ENCODE measurements at regions not wholly inside any gene's neighbourhood (a gene's known extent, or its start where the extent isn't known, plus 50 kb on each side); places are given as distances from the start of the nearest gene placed in this dataset.

DNA sequence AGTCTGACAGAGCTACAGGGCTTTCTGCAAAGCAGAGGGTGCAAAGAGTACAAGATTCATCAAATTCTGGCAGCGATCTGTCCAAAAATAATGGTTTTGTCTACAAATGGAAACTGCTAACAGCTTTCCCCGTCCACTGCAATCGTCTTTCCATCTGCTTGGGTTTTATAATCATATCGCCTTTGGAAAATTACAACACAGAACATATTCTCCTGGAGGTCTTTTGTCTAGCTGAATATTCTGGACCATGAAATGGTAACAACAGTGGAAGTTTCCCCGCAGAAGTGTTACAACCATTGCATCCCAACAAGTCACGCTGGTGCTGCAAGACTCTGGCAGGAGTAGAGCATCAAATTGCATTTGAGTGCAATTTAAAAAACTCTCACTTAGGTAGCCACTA, 101.2 kb upstream of the BOD1L1 start:
- no peak for TF ChIP-seq EZH2 (IDR thresholded peaks at IDR 0.05; ENCODE audit: low read length)
- TF ChIP-seq, protein P1, sequence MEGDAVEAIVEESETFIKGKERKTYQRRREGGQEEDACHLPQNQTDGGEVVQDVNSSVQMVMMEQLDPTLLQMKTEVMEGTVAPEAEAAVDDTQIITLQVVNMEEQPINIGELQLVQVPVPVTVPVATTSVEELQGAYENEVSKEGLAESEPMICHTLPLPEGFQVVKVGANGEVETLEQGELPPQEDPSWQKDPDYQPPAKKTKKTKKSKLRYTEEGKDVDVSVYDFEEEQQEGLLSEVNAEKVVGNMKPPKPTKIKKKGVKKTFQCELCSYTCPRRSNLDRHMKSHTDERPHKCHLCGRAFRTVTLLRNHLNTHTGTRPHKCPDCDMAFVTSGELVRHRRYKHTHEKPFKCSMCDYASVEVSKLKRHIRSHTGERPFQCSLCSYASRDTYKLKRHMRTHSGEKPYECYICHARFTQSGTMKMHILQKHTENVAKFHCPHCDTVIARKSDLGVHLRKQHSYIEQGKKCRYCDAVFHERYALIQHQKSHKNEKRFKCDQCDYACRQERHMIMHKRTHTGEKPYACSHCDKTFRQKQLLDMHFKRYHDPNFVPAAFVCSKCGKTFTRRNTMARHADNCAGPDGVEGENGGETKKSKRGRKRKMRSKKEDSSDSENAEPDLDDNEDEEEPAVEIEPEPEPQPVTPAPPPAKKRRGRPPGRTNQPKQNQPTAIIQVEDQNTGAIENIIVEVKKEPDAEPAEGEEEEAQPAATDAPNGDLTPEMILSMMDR (optimal IDR thresholded peaks at IDR 0.05 in 1 of 3, IDR thresholded peaks at IDR 0.05 in 1 of 3, conservative IDR thresholded peaks at IDR 0.05 in 1 of 3; ENCODE audit: extremely low read depth in 1 of 3, insufficient read depth in 2 of 3, low read length in 3 of 3) = no peak
- no peaks in the 10 kb centered on the region for H3K4me1 ChIP-seq (ENCODE audit: control insufficient read depth, extremely low read depth, insufficient read depth, low read length)
- no peaks in the 10 kb centered on the region for H3K9me3 ChIP-seq (ENCODE audit: control insufficient read depth, low read depth, low read length)
- no peak overlapping the region for H2AFZ ChIP-seq (ENCODE audit: control insufficient read depth, low read length)
- H3K36me3 ChIP-seq (ENCODE audit: control insufficient read depth in 2 of 2, extremely low read depth in 1 of 2, insufficient read depth in 2 of 2, low read length in 2 of 2) = no peaks in the 10 kb centered on the region
- no peak overlapping the region for H3K4me2 ChIP-seq (ENCODE audit: control insufficient read depth, extremely low read depth, insufficient read depth, low read depth, low read length)
- no peaks in the 10 kb centered on the region for H3K9me1 ChIP-seq (ENCODE audit: control insufficient read depth, extremely low read depth, insufficient read depth, low read length)
- no peaks in the 10 kb centered on the region for H3K79me2 ChIP-seq (ENCODE audit: control insufficient read depth, insufficient read depth, low read length)
- no peak for FAIRE-seq
- no peak for DNase-seq (ENCODE audit: low read depth, low spot score)
- no peak overlapping the region for H3K9ac ChIP-seq (ENCODE audit: control insufficient read depth, extremely low read depth, insufficient read depth, low read length)
- dilution Hi-C loops (cut with MboI; ENCODE audit: extremely low pct_ligation_motif_present, low sequenced_read_pairs) = no loop called here
- no peak overlapping the region for H3K27ac ChIP-seq (ENCODE audit: control insufficient read depth, insufficient read depth, low read length)
- no peak overlapping the region for H3K4me3 ChIP-seq (ENCODE audit: control insufficient read depth in 2 of 3, extremely low read depth in 1 of 3, insufficient read depth in 2 of 3, low read depth in 1 of 3, low read length in 3 of 3)
- H3K27me3 ChIP-seq (ENCODE audit: control insufficient read depth, extremely low read depth, insufficient read depth, low read length) = no peaks in the 10 kb centered on the region
- no peaks in the 10 kb centered on the region for H4K20me1 ChIP-seq (ENCODE audit: control insufficient read depth, extremely low read depth, insufficient read depth, low read length)

DNA sequence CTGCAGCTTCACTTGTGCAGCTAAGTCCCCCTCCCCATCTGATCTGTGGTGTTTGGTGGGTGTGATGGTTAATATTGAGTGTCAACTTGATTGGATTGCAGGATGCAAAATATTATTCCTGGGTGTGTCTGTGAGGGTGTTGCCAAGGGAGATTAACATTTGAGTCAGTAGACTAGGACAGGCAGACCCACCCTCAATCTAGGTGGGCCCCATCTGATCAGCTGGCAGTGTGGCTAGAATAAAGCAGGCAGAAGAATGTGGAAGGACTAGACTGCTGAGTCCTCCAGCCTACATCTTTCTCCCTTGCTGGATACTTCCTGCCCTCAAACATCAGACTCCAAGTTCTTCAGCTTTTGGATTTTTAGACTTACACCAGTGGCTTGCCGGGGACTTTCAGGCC, 103.5 kb upstream of the BOD1L1 start:
- Histone ChIP-seq H3K4me2 (ENCODE audit: control insufficient read depth, extremely low read depth, insufficient read depth, low read depth, low read length) (no peak overlapping the region), H3K27me3 (ENCODE audit: control insufficient read depth, extremely low read depth, insufficient read depth, low read length) (no peaks in the 10 kb centered on the region), H3K9me1 (ENCODE audit: control insufficient read depth, extremely low read depth, insufficient read depth, low read length) (no peaks in the 10 kb centered on the region), H2AFZ (ENCODE audit: control insufficient read depth, low read length) (no peak overlapping the region), H4K20me1 (ENCODE audit: control insufficient read depth, extremely low read depth, insufficient read depth, low read length) (no peaks in the 10 kb centered on the region), H3K27ac (ENCODE audit: control insufficient read depth, insufficient read depth, low read length) (no peak overlapping the region), H3K9ac (ENCODE audit: control insufficient read depth, extremely low read depth, insufficient read depth, low read length) (no peak overlapping the region), H3K9me3 (ENCODE audit: control insufficient read depth, low read depth, low read length) (no peaks in the 10 kb centered on the region), H3K4me1 (ENCODE audit: control insufficient read depth, extremely low read depth, insufficient read depth, low read length) (no peaks in the 10 kb centered on the region), H3K4me3 (ENCODE audit: control insufficient read depth in 2 of 3, extremely low read depth in 1 of 3, insufficient read depth in 2 of 3, low read depth in 1 of 3, low read length in 3 of 3) (no peak overlapping the region), H3K79me2 (ENCODE audit: control insufficient read depth, insufficient read depth, low read length) (no peaks in the 10 kb centered on the region), H3K36me3 (ENCODE audit: control insufficient read depth in 2 of 2, extremely low read depth in 1 of 2, insufficient read depth in 2 of 2, low read length in 2 of 2) (no peaks in the 10 kb centered on the region)
- TF ChIP-seq, protein P1 (optimal IDR thresholded peaks at IDR 0.05 in 1 of 3, IDR thresholded peaks at IDR 0.05 in 1 of 3, conservative IDR thresholded peaks at IDR 0.05 in 1 of 3; ENCODE audit: extremely low read depth in 1 of 3, insufficient read depth in 2 of 3, low read length in 3 of 3) = no peak
- TF ChIP-seq EZH2 (IDR thresholded peaks at IDR 0.05; ENCODE audit: low read length) = no peak
- dilution Hi-C loops (cut with MboI; ENCODE audit: extremely low pct_ligation_motif_present, low sequenced_read_pairs) = no loop called here
- no peak for DNase-seq (ENCODE audit: low read depth, low spot score)
- FAIRE-seq = no peak
